ENCODE measurements at regions not wholly inside any gene's neighbourhood (a gene's known extent, or its start where the extent isn't known, plus 50 kb on each side); places are given as distances from the start of the nearest gene placed in this dataset.

DNA sequence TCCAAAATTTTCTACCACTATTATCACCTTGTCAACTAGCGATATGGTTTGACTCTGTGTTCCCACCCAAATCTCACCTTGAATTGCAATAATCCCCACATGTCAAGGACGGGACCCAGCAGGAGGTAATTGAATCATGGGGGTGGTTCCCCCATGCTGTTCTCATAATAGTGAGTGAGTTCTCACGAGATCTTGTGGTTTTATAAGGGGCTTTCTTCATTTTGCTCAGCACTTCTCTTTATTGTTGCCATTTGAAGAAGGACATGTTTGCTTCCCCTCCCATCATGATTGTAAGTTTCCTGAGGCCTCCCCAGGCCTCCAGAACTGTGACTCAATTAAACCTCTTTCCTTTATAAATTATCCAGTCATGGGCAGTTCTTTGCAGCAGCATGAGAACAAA lies 73.5 kb upstream of the ZC3H12C start:
- no peaks in the 10 kb centered on the region for H3K79me2 ChIP-seq (ENCODE audit: control insufficient read depth, insufficient read depth, low read length)
- ATAC-seq (peak; percentile 38; the same call in 2 of the 3 replicates), DNase-seq (ENCODE audit: low read depth, low spot score) (no peak), FAIRE-seq (no peak)
- H3K9me3 ChIP-seq (replicated peaks; ENCODE audit: control insufficient read depth, insufficient read depth, low read length): peaks cover 5% of the 10 kb centered on the region
- H4K20me1 ChIP-seq (ENCODE audit: control insufficient read depth, insufficient read depth): no peaks in the 10 kb centered on the region
- H3K27ac ChIP-seq (ENCODE audit: control insufficient read depth, insufficient read depth): no peak overlapping the region
- intact Hi-C loops (cut with micrococcal nuclease; ENCODE audit: unreplicated experiment): no loop called here
- no peak overlapping the region for H2AFZ ChIP-seq (ENCODE audit: control insufficient read depth, low read depth, low read length)
- no TSS peak for BruUV-seq (replicated peaks)
- no peaks in the 10 kb centered on the region for H3K27me3 ChIP-seq (replicated peaks in 1 of 2; ENCODE audit: control insufficient read depth in 2 of 2, insufficient read depth in 2 of 2, low read length in 1 of 2)
- CTCF ChIA-PET: no interaction called here
- H3K4me1 ChIP-seq (ENCODE audit: control insufficient read depth, insufficient read depth, low read length): peaks cover 11% of the 10 kb centered on the region
- SMC1A ChIA-PET (ENCODE audit: uncharacterized antibody, unreplicated experiment): interaction anchor here (1.0 kb wide), 1 partner anchor 19 kb away, joined by 4 read pairs; no protein-coding TSS in a partner anchor
- in situ Hi-C loops (cut with MboI): no loop called here
- no peaks in the 10 kb centered on the region for H3K36me3 ChIP-seq (ENCODE audit: control insufficient read depth in 2 of 2, insufficient read depth in 2 of 2, low read length in 1 of 2)
- H3K9ac ChIP-seq (ENCODE audit: control insufficient read depth, insufficient read depth, low read length): no peak overlapping the region
- RAD21 ChIA-PET (ENCODE audit: unreplicated experiment): no interaction called here
- no peak overlapping the region for H3K4me2 ChIP-seq (ENCODE audit: control insufficient read depth, insufficient read depth)
- POLR2A ChIA-PET: no interaction called here
- no peak for TF ChIP-seq FOXM1 (IDR thresholded peaks at IDR 0.05; ENCODE audit: low read depth, low read length)
- TF ChIP-seq CBFB (IDR thresholded peaks at IDR 0.05; ENCODE audit: low read depth): peak; percentile 29; the same call in 1 of the 2 replicates
- no peak for TF ChIP-seq HDAC2 (IDR thresholded peaks at IDR 0.05)
- TF ChIP-seq ZSCAN29 (IDR thresholded peaks at IDR 0.05): no peak
- no peak for TF ChIP-seq POLR2AphosphoS5 (IDR thresholded peaks at IDR 0.05; ENCODE audit: low read length)
- no peak for TF ChIP-seq LARP7 (IDR thresholded peaks at IDR 0.05)
- TF ChIP-seq SPI1 (IDR thresholded peaks at IDR 0.05; ENCODE audit: borderline replicate concordance, insufficient read depth, low read depth, low read length): peak; percentile 36; the same call in 1 of the 2 replicates
- peak; percentile 31 to 70; a peak in 2 of 4 replicates for TF ChIP-seq BHLHE40 (IDR thresholded peaks at IDR 0.05; ENCODE audit: borderline replicate concordance in 1 of 2, low read depth in 2 of 2, low read length in 1 of 2)
- peak; percentile 61 for TF ChIP-seq RUNX3 (IDR thresholded peaks at IDR 0.05; ENCODE audit: low read length)
- TF ChIP-seq MEF2A (IDR thresholded peaks at IDR 0.05; ENCODE audit: insufficient read depth, low read depth, low read length): no peak
- no peak for TF ChIP-seq STAT3 (IDR thresholded peaks at IDR 0.05; ENCODE audit: low read depth, low read length)
- H3K4me3 ChIP-seq: no peak overlapping the region
- 49% methylated on average over 3 of the region's 3 CpGs for WGBS (ENCODE audit: insufficient coverage, insufficient replicate concordance, low lambda C conversion rate, missing lambda C conversion rate)
